Caco-2 (cell line): ENCODE measurements at regions not wholly inside any gene's neighbourhood (a gene's known extent, or its start where the extent isn't known, plus 50 kb on each side); places are given as distances from the start of the nearest gene placed in this dataset.

ENCODE experiments used
- BruUV-seq: library from RNA; stranded (reverse); fragments of 400-500 nt; replicated peaks from 2 replicates; lab custom pipeline; 2021; lab: Mats Ljungman, UMichigan
- CTCF ChIA-PET: fragments of 300-600 bp; sonication (Branson Sonifier 250); formaldehyde crosslinking; loops from one replicate; lab custom pipeline; 2022; ENCODE audit warnings: antibody characterized with exemption; lab: Charles Lee
- POLR2A ChIA-PET: fragments of 300-600 bp; sonication (Branson Sonifier 250); formaldehyde crosslinking; loops from one replicate; lab custom pipeline; 2022; ENCODE audit warnings: antibody characterized with exemption; lab: Charles Lee
- DNase-seq, 2 experiments: peaks; one replicate each; pipeline versions ENCODE4 v3.0.0 to v3.0.0-alpha.2; 2020 to 2022
- H3K27me3 ChIP-seq: replicated peaks from 2 replicates; pipeline ENCODE4 v1.6.0; 2011; ENCODE audit warnings: low read length; ENCODE audit not compliant: control insufficient read depth, insufficient read depth
- H3K36me3 ChIP-seq: 2 replicates; pipeline ENCODE4 v1.5.1; 2011; ENCODE audit warnings: low read length; ENCODE audit not compliant: control insufficient read depth, insufficient read depth
- H3K4me1 ChIP-seq: fragments of 250-450 bp; sonication (Bioruptor Pico); 2 replicates; pipeline ENCODE4 v1.5.1; 2020; ENCODE audit warnings: mild to moderate bottlenecking
- H3K4me3 ChIP-seq: 2 replicates; pipeline ENCODE4 v1.5.1; 2011; ENCODE audit warnings: low read depth, mild to moderate bottlenecking, control low read depth, low read length
- H3K9me3 ChIP-seq: fragments of 250-450 bp; sonication (Bioruptor Pico); 2 replicates; pipeline ENCODE4 v1.5.1; 2020; ENCODE audit warnings: mild to moderate bottlenecking, moderate library complexity
- H3K27ac Mint-ChIP-seq: one replicate; pipeline ENCODE4 v1.8.0; 2022; ENCODE audit warnings: mixed read lengths; ENCODE audit not compliant: unreplicated experiment
- H3K27me3 Mint-ChIP-seq: one replicate; pipeline ENCODE4 v1.8.0; 2022; ENCODE audit warnings: mixed read lengths; ENCODE audit not compliant: insufficient read depth, unreplicated experiment
- H3K36me3 Mint-ChIP-seq: one replicate; pipeline ENCODE4 v1.8.0; 2022; ENCODE audit warnings: mild to moderate bottlenecking, mixed read lengths; ENCODE audit not compliant: insufficient read depth, unreplicated experiment
- H3K4me1 Mint-ChIP-seq: one replicate; pipeline ENCODE4 v1.8.0; 2022; ENCODE audit warnings: low read depth, mixed read lengths; ENCODE audit not compliant: unreplicated experiment
- H3K4me3 Mint-ChIP-seq: one replicate; pipeline ENCODE4 v1.8.0; 2022; ENCODE audit warnings: mild to moderate bottlenecking, moderate library complexity, mixed read lengths; ENCODE audit not compliant: unreplicated experiment
- H3K9me3 Mint-ChIP-seq: one replicate; pipeline ENCODE4 v1.8.0; 2022; ENCODE audit warnings: mixed read lengths; ENCODE audit not compliant: unreplicated experiment
- CTCF ChIP-seq, 2 experiments: fragments of 200-600 bp in 1 of 2; IDR thresholded peaks; 1 replicate in 1 of 2; 2 replicates in 1 of 2; pipeline versions ENCODE4 v1.5.1 to v1.8.0; 2011 to 2022; ENCODE audit warnings: antibody characterized with exemption in 1 of 2, control low read depth in 1 of 2, inconsistent platforms in 1 of 2, low read depth in 1 of 2, low read length in 1 of 2, mild to moderate bottlenecking in 1 of 2, moderate library complexity in 1 of 2; ENCODE audit not compliant: insufficient read depth in 1 of 2, severe bottlenecking in 1 of 2, unreplicated experiment in 1 of 2
- intact Hi-C: fragments of 100-400 bp; cut with micrococcal nuclease; formaldehyde crosslinking; loops from one replicate; pipeline ENCODE4 v1.10.0; 2022; ENCODE audit not compliant: unreplicated experiment

DNA sequence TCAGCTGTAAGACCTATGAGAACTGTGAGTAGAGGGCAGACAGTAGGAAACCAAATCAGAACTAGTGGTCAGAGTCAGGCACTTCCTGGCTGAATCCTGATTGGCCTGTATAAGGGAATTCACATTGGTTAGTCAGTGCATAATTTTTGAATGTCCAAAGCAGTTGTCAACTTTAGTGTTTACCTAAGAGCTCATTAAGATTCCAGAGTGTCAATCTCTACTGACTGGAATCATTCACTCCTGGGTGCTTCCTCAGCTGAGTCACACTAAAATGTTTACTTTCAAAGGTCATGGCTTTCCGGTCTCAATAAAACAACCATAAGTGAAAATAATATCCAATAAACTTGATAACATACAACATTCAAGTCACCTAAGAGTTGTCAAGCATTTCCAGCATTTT is 306.1 kb downstream of the C11orf87 start:
- peak; percentile 48 to 56 for DNase-seq
- POLR2A ChIA-PET, result no interaction called here

DNA sequence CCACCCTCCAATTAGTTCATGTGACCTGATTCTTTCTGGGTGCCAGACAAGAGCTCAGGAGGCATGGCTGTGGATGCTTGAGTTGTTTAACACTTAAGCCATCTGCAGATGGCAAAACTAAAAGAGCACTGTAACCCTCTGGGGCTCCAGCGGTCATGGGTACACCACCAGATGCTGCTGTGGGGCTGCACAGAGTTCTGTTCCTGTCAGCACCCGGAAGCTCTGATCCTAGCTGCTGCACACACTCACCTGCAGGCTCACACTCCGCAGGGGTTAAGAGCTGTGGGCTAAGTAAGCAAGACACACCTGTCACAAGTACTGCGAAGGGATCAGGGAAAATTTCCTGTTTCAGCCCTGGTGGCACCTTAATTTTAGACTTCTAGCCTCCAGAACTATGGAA is 307.8 kb downstream of the C11orf87 start:
- Histone ChIP-seq H3K9me3 (no peaks in the 10 kb centered on the region; the same call in 1 of the 2 replicates), H3K4me1 (peaks cover 15% of the 10 kb centered on the region), H3K27me3 (no peaks in the 10 kb centered on the region), H3K36me3 (no peaks in the 10 kb centered on the region), H3K4me3 (no peak overlapping the region)
- H3K27ac Mint-ChIP-seq, result no peak overlapping the region
- no peak for DNase-seq
- H3K36me3 Mint-ChIP-seq, result no peaks in the 10 kb centered on the region
- peaks cover 9% of the 10 kb centered on the region for H3K4me1 Mint-ChIP-seq
- ChIA-PET CTCF (no interaction called here), POLR2A (no interaction called here)
- intact Hi-C loops, result no loop called here
- H3K9me3 Mint-ChIP-seq, result peaks cover 10% of the 10 kb centered on the region
- TF ChIP-seq CTCF (IDR thresholded peaks at IDR 0.05; ENCODE audit: insufficient read depth in 1 of 2, low read depth in 1 of 2, low read length in 1 of 2, severe bottlenecking in 1 of 2, unreplicated experiment in 1 of 2), result no peak
- no TSS peak for BruUV-seq
- no peak overlapping the region for H3K4me3 Mint-ChIP-seq
- peaks cover 5% of the 10 kb centered on the region for H3K27me3 Mint-ChIP-seq

More for the DNA sequence above, 306.1 kb downstream of the C11orf87 start:
- Mint-ChIP-seq H3K4me1 (peaks cover 9% of the 10 kb centered on the region), H3K36me3 (no peaks in the 10 kb centered on the region), H3K27ac (no peak overlapping the region), H3K4me3 (no peak overlapping the region), H3K9me3 (peaks cover 10% of the 10 kb centered on the region), H3K27me3 (peaks cover 7% of the 10 kb centered on the region)
- CTCF ChIA-PET, result no interaction called here
- intact Hi-C loops, result no loop called here
- Histone ChIP-seq H3K4me3 (no peak overlapping the region), H3K4me1 (peaks cover 15% of the 10 kb centered on the region), H3K9me3 (no peaks in the 10 kb centered on the region; the same call in 1 of the 2 replicates), H3K36me3 (no peaks in the 10 kb centered on the region), H3K27me3 (no peaks in the 10 kb centered on the region)
- no TSS peak for BruUV-seq
- TF ChIP-seq CTCF (IDR thresholded peaks at IDR 0.05; ENCODE audit: insufficient read depth in 1 of 2, low read depth in 1 of 2, low read length in 1 of 2, severe bottlenecking in 1 of 2, unreplicated experiment in 1 of 2), result no peak

DNA sequence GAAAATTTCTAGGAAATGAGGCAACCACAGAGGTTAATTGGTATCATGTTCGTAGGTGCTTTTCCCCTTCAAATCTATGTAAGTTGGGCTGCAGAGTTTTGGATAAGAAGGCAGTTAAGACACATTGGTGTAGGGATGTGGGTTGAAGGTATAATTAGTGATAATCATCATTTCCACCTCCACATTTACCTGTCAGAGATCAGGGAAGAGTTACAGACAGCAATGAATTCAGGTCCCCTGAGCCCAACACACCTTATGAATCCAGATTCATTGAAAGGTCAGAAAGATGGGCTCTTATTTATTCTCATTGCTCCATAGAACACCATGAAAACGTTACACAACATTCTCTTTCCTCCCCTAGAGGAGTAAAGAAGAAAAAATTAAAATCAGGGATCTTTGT is 308.7 kb downstream of the C11orf87 start:
- Mint-ChIP-seq H3K27me3 (peaks cover 3% of the 10 kb centered on the region), H3K36me3 (no peaks in the 10 kb centered on the region), H3K4me1 (peaks cover 9% of the 10 kb centered on the region), H3K4me3 (no peak overlapping the region), H3K27ac (no peak overlapping the region), H3K9me3 (peaks cover 10% of the 10 kb centered on the region)
- CTCF ChIA-PET, result no interaction called here
- no TSS peak for BruUV-seq
- no peak overlapping the region for H3K4me3 ChIP-seq
- intact Hi-C loops, result no loop called here
- H3K4me1 ChIP-seq, result peaks cover 15% of the 10 kb centered on the region
- no peaks in the 10 kb centered on the region for H3K27me3 ChIP-seq
- H3K9me3 ChIP-seq, result no peaks in the 10 kb centered on the region; the same call in 1 of the 2 replicates
- no peak for TF ChIP-seq CTCF (IDR thresholded peaks at IDR 0.05; ENCODE audit: insufficient read depth in 1 of 2, low read depth in 1 of 2, low read length in 1 of 2, severe bottlenecking in 1 of 2, unreplicated experiment in 1 of 2)
- POLR2A ChIA-PET, result no interaction called here
- DNase-seq, result no peak
- no peaks in the 10 kb centered on the region for H3K36me3 ChIP-seq
